GM23248 (cell line): ENCODE measurements at regions not wholly inside any gene's neighbourhood (a gene's known extent, or its start where the extent isn't known, plus 50 kb on each side); places are given as distances from the start of the nearest gene placed in this dataset.

Experiments used
- DNase-seq: peaks from one replicate; pipeline ENCODE4 v3.0.0-alpha.2; 2015
- H2AFZ ChIP-seq: fragments of 200-600 bp; sonication (generic); 2 replicates; pipeline ENCODE4 v1.6.1; 2016; ENCODE audit warnings: antibody characterized with exemption
- H3F3A ChIP-seq: fragments of 200-600 bp; sonication (generic); 2 replicates; pipeline ENCODE4 v1.6.1; 2016; ENCODE audit warnings: mild to moderate bottlenecking, antibody characterized with exemption, mixed run types; ENCODE audit not compliant: insufficient read depth
- H3K27ac ChIP-seq: fragments of 200-600 bp; sonication (generic); 2 replicates; pipeline ENCODE4 v1.5.1; 2016; ENCODE audit warnings: mild to moderate bottlenecking
- H3K27me3 ChIP-seq: fragments of 200-600 bp; sonication (generic); replicated peaks from 2 replicates; pipeline ENCODE4 v1.6.1; 2016; ENCODE audit warnings: mild to moderate bottlenecking; ENCODE audit not compliant: insufficient read depth
- H3K36me3 ChIP-seq: fragments of 200-600 bp; sonication (generic); 2 replicates; pipeline ENCODE4 v1.6.1; 2016; ENCODE audit warnings: low read depth, mild to moderate bottlenecking
- H3K4me1 ChIP-seq: fragments of 200-600 bp; sonication (generic); 2 replicates; pipeline ENCODE4 v1.6.1; 2016; ENCODE audit warnings: mild to moderate bottlenecking; ENCODE audit not compliant: insufficient read depth
- H3K4me2 ChIP-seq: fragments of 200-600 bp; sonication (generic); one replicate; pipeline ENCODE4 v1.6.1; 2016; ENCODE audit warnings: mild to moderate bottlenecking; ENCODE audit not compliant: unreplicated experiment
- H3K4me3 ChIP-seq: fragments of 200-600 bp; sonication (generic); 2 replicates; pipeline ENCODE4 v1.5.1; 2016; ENCODE audit warnings: mild to moderate bottlenecking
- H3K79me2 ChIP-seq: fragments of 200-600 bp; sonication (generic); 2 replicates; pipeline ENCODE4 v1.6.1; 2016; ENCODE audit warnings: mild to moderate bottlenecking; ENCODE audit not compliant: insufficient read depth
- H3K9ac ChIP-seq: fragments of 200-600 bp; sonication (generic); 2 replicates; pipeline ENCODE4 v1.6.1; 2016; ENCODE audit warnings: mild to moderate bottlenecking
- H3K9me2 ChIP-seq: fragments of 200-600 bp; sonication (generic); 2 replicates; pipeline ENCODE4 v1.6.1; 2016; ENCODE audit warnings: mixed run types, mild to moderate bottlenecking, moderate library complexity; ENCODE audit not compliant: insufficient read depth
- H3K9me3 ChIP-seq: fragments of 200-600 bp; sonication (generic); one replicate; pipeline ENCODE4 v1.6.1; 2017; ENCODE audit warnings: low read depth
- H4K20me1 ChIP-seq: fragments of 200-600 bp; sonication (generic); 2 replicates; pipeline ENCODE4 v1.6.0; 2016; ENCODE audit not compliant: insufficient read depth
- EZH2 ChIP-seq: fragments of 200-600 bp; sonication (generic); IDR thresholded peaks from 2 replicates; pipeline ENCODE4 v1.6.1; 2018; ENCODE audit warnings: antibody characterized with exemption, mild to moderate bottlenecking; ENCODE audit not compliant: insufficient read depth, poor library complexity, severe bottlenecking
- EZH2phosphoT487 ChIP-seq: fragments of 200-600 bp; sonication (generic); IDR thresholded peaks from 2 replicates; pipeline ENCODE4 v1.6.1; 2018; ENCODE audit warnings: antibody characterized with exemption, moderate library complexity, mild to moderate bottlenecking, low read depth; ENCODE audit not compliant: insufficient read depth
- WGBS, 2 experiments: methylation state at CpG; one replicate each; pipeline ENCODE4 v1.1.6; 2015 to 2017; ENCODE audit warnings: low lambda C conversion rate in 2 of 2, low coverage in 1 of 2; ENCODE audit errors: missing lambda C conversion rate in 2 of 2; 5-methylcytosine and 5-hydroxymethylcytosine counted together
- in situ Hi-C: fragments of 300-500 bp; cut with MboI; formaldehyde crosslinking; loops from 2 replicates; pipeline ENCODE4 v1.15.0; 2020

DNA sequence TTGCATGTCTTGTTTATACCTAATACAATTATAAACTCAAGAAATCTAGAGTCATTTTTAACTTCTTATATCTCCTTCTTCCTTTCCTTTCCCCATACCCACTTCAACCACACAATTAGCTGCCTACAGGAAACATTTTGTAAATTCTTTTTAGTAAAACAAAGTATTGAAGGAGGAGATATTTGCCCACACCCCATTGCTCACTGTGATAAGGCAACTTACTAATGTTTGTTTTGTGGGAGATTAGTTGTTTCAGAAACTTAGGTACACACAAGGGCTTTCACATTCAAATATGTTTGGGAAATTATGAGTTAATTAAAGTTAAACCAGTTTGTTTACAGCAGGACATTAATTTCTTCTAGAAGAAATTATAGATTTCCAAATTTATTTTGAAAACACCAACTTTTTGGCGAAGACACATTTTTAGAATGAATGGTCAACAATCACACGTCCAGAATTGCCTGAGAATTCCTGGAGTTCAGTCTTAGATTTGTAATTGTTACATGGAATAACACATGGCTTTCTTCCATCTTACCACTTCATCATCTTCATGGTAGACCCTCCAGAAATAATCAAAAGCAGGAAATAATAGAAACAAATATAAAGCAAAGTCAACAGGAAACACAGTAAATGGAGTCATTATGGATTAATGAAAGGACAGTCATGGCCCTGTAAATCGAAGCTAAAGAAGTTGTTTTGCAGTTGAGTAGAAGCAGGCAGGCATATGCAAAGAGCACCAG is 62.5 kb upstream of the RAB27B start:
- in situ Hi-C loops = no loop called here
- Histone ChIP-seq H3F3A (peaks cover 8% of the 10 kb centered on the region; the same call in 1 of the 2 replicates), H3K27ac (no peak overlapping the region), H3K79me2 (no peaks in the 10 kb centered on the region), H3K9me3 (no peaks in the 10 kb centered on the region), H3K4me2 (no peak overlapping the region), H3K9ac (no peak overlapping the region), H4K20me1 (no peaks in the 10 kb centered on the region), H3K27me3 (no peaks in the 10 kb centered on the region), H3K4me3 (no peak overlapping the region), H3K36me3 (no peaks in the 10 kb centered on the region), H2AFZ (no peak overlapping the region), H3K4me1 (peaks cover 7% of the 10 kb centered on the region; the same call in 1 of the 2 replicates), H3K9me2 (no peaks in the 10 kb centered on the region)
- DNase-seq = no peak
- no peak for TF ChIP-seq EZH2
- WGBS, 2 experiments = 82 to 84% methylated on average over 3 of the region's 3 CpGs

DNA sequence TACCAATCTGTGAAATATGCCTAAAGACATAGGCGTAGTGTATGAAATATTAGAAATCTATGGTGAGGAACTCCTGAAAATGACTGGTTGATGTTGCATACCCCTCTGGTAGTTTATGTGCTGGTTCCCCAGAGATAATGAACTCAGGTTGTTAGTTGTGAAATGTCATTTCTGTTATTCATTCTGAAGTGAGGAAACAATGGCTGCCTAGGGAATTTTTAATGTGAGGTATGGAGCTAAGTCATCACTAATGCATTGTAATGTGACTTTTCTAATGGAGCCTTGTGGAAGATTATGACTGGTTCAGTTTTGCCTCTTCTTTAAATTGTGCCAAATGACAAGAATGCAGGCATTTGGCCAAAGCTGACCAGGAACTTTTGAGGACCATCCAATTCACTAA is 61.6 kb upstream of the RAB27B start:
- 92 to 100% methylated on average over 1 of the region's 1 CpG for WGBS, 2 experiments
- H3K27me3 ChIP-seq = no peaks in the 10 kb centered on the region
- H3K9ac ChIP-seq = no peak overlapping the region
- H3K27ac ChIP-seq = no peak overlapping the region
- no peaks in the 10 kb centered on the region for H3K79me2 ChIP-seq
- no peaks in the 10 kb centered on the region for H3K36me3 ChIP-seq
- H3K9me2 ChIP-seq = no peaks in the 10 kb centered on the region
- in situ Hi-C loops = no loop called here
- no peak overlapping the region for H3K4me3 ChIP-seq
- H3K4me1 ChIP-seq = peaks cover 10% of the 10 kb centered on the region; the same call in 1 of the 2 replicates
- TF ChIP-seq EZH2 (no peak), EZH2phosphoT487 (no peak)
- no peak overlapping the region for H3K4me2 ChIP-seq
- no peaks in the 10 kb centered on the region for H4K20me1 ChIP-seq
- DNase-seq = peak; percentile 39
- H3F3A ChIP-seq = peaks cover 8% of the 10 kb centered on the region; the same call in 1 of the 2 replicates
- no peak overlapping the region for H2AFZ ChIP-seq
- no peaks in the 10 kb centered on the region for H3K9me3 ChIP-seq

DNA sequence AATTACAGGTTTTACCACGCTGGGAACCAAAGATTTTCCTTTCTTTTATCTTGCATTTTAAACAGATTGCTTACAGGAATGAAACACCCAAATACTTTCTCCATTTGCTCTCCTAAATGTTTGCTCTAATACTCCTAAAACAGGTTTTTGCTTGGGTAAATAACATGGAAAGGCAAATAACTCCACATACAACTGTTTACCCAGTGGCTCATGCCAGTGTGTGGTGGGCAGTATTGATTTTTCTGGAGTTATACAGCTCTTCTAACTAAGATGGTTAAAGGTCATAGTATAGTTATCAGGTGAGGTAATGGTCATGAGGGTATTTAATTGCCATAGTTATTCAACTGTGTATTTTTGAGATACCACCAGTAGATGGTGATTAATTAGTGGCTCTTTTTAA is 61.2 kb upstream of the RAB27B start:
- Histone ChIP-seq H3K9ac (no peak overlapping the region), H3K36me3 (no peaks in the 10 kb centered on the region), H3K9me2 (no peaks in the 10 kb centered on the region), H3K4me3 (no peak overlapping the region), H3K79me2 (no peaks in the 10 kb centered on the region), H4K20me1 (no peaks in the 10 kb centered on the region), H3F3A (peaks cover 8% of the 10 kb centered on the region; the same call in 1 of the 2 replicates), H3K27me3 (no peaks in the 10 kb centered on the region), H3K9me3 (no peaks in the 10 kb centered on the region), H3K4me1 (peaks cover 15% of the 10 kb centered on the region), H3K27ac (no peak overlapping the region), H3K4me2 (no peak overlapping the region), H2AFZ (no peak overlapping the region)
- 48 to 68% methylated on average over 1 of the region's 1 CpG for WGBS, 2 experiments
- in situ Hi-C loops = no loop called here
- TF ChIP-seq EZH2 (no peak), EZH2phosphoT487 (no peak)
- DNase-seq = no peak

DNA sequence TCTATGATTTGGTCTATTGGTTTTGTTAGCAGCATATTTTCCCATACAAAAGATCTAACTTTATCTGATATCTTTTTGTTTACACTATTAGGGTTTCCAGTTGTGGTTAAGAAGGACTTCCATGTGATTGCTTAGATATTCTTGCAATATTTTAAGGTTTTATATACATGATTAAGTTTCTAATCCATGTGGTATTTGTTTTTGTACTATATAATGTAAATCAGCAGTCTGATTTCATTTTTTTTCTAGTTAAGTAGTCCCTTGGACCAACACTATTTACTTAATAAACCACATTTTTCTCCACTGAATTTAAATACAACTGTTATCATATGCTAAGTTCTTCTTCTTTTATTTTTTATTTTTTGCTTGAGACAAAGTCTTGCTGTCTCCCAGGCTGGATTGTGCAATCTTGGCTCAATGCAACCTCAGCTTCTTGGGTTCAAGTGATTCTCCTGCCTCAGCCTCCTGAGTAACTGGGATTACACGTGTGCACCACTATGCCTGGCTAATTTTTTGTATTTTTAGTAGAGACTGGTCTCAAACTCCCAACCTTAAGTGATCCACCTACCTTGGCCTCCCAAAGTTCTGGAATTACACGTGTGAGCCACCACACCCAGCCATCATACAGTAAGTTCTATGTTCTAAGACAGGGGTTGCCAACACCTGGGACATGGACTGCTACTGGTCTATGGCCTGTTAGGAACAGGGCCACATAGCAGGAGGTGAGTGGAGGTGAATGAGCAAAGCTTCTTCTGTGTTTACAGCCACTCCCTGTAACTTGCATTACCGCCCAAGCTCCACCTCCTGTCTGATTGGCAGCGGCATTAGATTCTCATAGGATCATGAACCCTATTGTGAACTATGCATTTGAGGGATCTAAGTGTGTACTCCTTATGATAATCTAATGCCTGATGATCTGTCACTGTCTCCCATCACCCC is 58.5 kb upstream of the RAB27B start:
- Histone ChIP-seq H3F3A (peaks cover 22% of the 10 kb centered on the region), H3K79me2 (no peaks in the 10 kb centered on the region), H4K20me1 (no peaks in the 10 kb centered on the region), H3K27me3 (no peaks in the 10 kb centered on the region), H3K36me3 (no peaks in the 10 kb centered on the region), H3K9me3 (no peaks in the 10 kb centered on the region), H3K9me2 (peaks cover 3% of the 10 kb centered on the region; the same call in 1 of the 2 replicates), H3K4me2 (no peak overlapping the region), H3K4me1 (peaks cover 30% of the 10 kb centered on the region), H3K9ac (no peak overlapping the region), H2AFZ (no peak overlapping the region), H3K27ac (no peak overlapping the region), H3K4me3 (no peak overlapping the region)
- DNase-seq = no peak
- TF ChIP-seq EZH2phosphoT487 = no peak
- no peak for TF ChIP-seq EZH2
- 87 to 92% methylated on average over 4 of the region's 4 CpGs for WGBS, 2 experiments
- in situ Hi-C loops = no loop called here
